Activated CD8-positive, alpha-beta memory T cell treated with anti-CD3 and anti-CD28 coated beads, Interleukin-2, amount 50 U/mL, for 1 hour (primary cell): ENCODE measurements at regions not wholly inside any gene's neighbourhood (a gene's known extent, or its start where the extent isn't known, plus 50 kb on each side); places are given as distances from the start of the nearest gene placed in this dataset.

ENCODE experiments used
- DNase-seq: peaks from one replicate; pipeline ENCODE4 v3.0.0-alpha.2; 2020; ENCODE audit errors: extremely low read depth

DNA sequence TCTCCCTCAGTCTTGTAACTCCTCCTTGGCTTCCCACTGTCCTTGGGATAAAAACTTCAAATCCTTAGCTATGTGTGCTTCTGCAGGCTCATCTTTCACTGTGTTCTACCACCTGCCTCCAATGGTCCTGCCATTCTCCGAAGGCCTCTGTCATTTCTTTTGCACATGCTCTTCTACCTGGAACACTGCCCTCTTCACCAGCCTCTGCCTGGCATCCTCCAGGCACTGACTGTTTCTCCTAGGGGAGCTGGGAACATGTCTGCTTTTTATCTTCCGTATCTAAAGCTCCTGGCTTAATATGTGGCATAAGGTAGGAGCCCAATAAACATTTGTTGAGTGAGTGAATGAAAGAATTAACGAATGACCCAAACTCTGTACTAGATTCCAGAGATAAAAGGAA lies 603.3 kb upstream of the TMEM132C start:
- no peak for DNase-seq

DNA sequence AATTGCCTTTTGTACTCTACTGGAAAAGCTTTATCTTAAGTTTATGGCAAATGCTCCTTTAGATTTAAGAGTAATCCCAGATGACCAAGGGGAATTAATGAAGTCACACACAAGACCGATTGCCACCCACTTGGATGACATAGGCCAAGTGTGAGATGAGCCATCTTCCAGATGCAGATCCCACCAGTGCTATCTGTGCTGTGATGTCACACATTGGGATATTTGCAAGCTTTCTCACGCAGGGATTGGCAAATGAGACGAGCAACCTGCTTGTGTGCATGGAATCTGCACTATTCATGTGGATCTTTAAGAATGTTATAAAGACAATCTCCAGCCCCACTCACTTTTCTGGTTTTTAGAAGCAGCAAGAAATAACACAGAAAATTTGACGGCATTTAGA lies 602.1 kb upstream of the TMEM132C start:
- DNase-seq = no peak

DNA sequence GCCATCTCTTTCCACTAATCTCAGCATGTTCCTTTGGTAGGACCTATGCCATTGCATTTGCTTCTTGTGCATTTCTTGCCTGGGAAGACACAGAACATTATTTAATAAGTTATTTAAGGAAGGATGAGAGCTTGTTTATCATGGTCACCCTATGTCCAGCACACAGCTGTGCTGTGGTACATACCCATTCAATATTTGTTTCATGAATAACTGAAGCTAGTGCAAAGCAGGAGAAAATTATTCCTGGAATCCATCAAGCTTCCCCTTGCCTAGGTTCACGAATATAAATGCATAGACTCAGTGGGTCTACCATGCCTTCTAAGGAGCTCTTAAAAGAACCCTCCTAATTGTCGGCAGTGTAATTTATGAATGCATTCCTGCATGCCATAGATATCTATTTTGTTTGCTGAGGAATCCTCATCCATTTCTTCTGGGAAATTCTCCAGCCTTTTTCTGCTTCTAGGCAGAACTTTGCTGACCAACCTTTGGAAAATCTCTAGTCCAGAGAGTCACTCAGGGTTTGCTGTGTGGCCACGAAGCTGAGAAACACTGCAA lies 599.8 kb upstream of the TMEM132C start:
- no peak for DNase-seq

DNA sequence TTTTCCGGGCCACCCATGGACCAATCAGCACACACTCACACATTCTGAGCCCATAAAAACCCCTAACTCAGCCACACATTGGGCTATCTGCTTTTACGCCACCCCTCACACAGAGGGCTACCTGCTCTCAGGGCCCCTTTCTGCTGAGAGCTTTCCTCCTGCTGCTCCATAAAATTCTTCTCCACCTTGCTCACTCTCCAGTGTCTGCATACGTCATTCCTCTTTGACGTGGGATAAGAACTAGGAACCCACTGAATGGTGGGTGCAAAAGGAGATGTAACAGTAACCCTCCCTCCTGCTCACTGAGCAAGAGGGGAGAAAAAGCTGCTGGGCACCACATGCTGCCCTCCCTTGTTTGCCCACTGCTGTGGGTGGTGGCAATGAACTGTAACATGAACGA lies 596.7 kb upstream of the TMEM132C start:
- DNase-seq = no peak

DNA sequence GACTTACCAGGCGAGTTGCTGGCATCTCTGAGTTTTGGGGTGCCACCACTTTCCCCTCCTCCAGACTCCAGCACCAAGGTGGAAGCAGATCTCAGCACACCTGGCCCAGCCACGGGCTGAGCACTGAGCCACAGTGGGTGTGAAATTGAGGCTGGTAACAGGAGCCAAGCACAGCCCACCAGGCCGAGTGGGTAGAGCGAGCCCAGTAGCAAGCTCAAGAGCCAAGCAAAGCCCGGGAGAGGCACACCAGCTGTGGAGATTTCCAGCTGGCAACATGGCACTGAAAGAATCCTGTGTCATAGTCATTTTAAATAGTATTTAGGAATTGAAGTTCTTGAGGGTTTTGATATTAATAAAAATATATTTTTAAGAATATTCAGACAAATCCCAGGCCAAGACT lies 596.2 kb upstream of the TMEM132C start:
- DNase-seq = no peak

DNA sequence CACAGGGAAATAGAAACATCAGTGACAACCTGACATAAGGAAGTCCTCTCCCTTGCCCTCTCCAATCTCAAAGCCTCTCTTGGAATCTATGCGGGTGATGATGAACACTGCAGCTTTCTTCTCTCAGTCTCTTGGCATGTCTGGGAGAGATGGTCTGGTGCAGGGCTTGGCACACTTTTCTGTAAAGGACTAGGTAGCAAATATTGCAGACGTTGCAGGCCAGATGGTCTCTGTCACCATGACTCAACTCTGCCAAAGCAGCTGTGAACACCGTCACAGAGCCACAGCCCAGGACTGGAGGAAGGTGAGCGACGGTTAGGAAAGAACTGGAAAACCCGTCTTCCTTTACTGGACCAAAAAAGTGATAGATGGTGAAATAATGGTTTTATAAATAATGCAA lies 591.0 kb upstream of the TMEM132C start:
- DNase-seq = no peak

DNA sequence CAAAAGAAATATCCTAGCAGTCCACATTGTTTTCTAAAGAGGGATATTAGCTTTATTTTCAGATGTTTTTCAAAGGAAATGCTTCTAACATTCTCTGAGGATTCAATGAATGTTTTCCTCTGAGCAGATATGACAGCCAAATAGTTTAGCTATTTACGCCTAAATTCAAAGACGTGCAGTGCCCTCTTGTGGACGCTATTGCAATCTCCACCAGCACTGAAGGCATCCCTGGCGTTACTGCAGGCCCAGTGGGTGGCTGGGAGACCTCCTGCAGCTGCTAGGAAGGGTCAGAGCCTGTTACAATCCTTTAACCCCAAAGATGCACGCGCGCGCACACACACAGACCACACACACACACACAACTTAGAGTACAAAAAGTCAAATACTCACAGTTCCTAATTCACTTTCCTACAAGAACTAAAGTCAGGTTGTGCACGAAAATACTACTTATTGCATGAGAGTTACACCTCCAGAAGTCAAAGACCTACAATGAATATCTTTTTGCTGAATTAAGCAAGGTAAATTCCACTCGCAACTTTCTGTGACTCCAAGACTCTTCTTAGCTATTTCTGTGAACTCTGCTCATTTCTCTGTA lies 589.3 kb upstream of the TMEM132C start:
- no peak for DNase-seq

DNA sequence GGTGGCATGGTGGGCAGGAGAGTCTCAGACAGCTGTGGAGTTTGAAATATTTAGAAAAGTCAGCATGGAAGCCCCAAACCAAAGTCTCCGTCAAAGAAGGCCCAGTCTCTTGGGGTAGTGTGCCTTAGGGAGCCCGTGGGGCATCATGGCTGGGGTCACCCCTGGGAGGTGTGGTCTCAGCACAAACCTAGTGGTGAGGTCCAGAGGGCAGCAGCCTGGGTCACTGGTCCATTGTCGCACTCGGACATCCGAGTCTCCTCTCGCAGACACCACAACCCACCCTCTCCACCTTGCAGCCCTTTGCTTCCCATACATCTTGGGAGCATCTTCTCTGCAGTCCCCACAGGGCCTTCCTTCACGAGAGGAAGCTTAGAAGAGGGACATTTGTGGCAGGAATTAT lies 588.0 kb upstream of the TMEM132C start:
- no peak for DNase-seq

DNA sequence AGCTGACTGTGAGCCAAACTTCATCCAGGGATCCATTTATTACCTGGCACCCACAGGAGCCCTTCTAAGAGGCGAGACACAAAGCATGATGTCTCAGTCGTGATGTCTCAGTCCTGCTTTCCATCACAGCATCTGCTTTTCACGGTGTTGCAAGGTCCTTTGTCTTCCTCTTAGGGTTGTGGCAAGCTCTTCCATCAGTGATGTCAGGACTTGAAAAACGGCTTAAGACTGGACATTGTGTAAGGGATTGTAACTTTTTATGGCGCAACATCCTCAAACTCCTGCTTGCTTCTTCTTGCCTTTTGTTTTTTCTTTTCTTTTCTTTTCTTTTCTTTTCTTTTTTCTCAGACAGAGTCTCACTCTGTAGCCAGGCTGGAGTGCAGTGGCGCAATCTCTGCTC lies 586.5 kb upstream of the TMEM132C start:
- no peak for DNase-seq

DNA sequence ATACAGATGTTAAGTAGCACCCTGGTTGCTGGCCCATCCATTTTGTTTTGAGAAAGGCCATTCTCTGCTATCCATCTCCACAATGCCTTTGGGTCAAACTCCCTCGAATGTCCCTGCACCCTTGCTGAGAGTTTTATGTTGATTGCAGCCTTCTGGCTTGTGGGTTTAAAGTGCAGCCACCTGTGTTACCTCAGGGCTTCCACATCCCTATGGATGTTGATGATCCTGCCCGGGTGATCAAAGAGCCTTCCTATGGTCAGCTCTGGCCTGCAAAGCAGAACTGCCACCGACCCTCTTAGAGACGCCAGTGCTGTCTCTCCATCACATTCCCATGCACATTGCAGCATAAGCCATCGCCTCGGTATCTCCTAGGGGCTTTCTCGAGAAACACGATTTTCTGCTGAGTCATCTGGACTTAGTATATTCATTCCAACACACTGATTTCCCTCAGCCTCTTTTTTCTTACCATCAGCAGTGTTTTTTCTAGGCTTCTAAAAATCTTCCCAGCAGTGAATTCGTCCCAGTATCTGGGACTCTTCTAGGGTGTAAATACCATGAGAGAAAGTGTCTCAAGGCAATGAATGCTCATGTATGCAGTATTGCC lies 585.7 kb upstream of the TMEM132C start:
- no peak for DNase-seq

DNA sequence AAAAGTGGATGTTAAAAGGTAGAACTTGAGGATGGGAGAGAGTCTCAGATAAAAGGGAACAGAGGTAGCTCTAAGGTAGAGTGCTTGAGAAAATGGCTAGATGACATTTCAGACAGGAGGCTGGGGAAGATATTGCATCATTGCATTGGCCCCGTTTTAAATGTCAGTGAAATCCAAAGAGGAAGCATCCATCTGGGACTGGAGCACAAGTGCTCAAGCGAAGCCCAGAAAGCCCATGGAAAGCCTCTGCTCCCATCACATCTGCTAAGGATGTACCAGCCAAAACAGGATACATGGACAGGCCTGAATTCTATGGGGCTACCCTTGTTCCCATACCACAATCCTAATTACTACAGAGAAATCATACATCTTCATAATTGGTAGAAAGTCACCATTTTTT lies 581.5 kb upstream of the TMEM132C start:
- DNase-seq = no peak

DNA sequence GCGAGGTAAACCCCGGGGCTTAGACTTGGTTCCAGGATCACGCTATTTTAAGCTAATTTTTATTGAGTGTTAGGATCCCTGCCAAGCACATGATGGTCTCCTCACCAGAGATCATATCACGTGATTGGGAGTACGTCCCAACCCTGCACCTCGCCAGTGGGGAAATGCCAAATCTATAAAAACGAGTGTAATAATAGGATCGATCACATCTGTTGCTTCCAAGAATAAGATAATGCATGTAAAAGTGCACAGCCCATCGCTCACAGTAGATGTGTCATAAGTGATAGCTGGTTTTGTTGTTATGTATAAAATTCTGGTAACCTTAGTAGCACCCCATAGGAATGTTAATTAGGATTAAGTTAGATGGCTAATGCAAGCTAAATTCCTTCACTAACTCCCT lies 581.0 kb upstream of the TMEM132C start:
- DNase-seq = no peak

DNA sequence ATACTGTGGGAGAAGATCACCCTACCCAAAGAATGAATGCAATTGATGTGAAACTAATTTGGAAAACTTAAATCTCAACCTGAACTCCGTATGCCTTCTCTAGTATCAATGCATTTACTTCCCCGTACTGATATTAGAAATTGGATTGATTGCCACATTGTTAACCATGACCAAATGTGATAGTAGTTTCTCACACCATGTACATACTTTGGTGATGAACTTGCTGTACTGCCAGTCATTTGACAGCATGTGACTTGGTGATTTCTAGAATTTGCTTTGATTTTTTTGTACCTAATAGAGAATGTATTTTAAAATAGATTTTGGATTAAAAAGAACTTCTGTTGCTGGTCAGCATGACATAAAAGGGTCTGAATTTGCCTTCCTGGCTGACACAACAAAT lies 579.8 kb upstream of the TMEM132C start:
- DNase-seq = no peak

DNA sequence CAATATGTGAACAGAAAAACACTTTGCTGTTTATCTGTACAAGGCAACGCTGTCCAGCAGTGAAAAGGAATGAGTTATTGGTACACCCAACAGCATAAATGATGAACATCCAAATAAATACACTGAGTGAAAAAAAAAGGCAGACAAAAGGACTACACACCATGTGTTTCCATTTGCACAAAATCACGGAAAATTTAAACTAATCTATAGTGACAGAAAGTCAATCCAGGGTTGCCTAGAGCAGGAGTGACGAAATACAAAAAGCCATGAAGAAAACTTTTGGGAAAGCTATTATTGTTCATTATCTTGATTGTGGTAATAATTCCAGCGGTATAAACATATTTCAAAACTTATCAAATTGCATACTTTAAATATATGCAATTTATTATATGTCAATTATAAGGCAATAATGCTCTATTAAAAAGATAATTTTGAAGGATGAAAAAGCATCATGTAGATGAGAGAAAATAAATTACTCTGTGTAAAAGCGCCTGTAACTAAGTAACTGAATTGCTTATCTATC lies 578.0 kb upstream of the TMEM132C start:
- DNase-seq = no peak

DNA sequence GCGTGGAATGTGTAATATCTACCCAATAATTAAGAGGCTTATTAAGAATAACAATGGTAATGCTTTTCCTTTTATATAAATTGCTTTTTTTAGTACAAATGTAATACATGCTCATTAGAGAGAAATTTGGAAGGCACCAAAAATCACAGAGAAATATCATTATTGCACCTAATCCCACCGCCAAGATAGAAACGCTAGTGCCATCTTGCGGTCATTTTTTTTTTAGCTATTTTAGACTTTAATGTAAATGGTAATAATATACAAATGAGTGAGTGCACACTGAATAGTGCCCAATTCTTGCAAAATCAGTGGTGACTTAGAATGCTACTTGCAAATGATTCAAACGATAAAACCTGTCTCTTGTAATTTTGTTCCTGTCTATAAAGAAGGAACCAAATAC lies 576.8 kb upstream of the TMEM132C start:
- DNase-seq = no peak

DNA sequence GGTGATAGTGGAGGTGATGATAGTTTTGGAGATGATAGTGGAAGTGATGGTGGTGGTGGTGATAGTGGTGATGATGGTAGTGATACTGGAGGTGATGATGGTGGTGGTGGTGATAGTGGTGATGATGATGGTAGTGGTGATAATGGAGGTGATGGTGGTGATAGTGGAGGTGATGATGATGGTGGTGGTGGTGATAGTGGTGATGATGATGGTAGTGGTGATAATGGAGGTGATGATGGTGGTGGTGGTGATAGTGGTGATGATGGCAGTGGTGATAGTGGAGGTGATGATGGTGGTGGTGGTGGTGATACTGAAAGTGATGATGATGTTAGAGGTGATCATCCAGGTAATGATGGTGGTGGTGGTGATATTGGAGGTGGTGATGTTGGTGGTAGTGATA lies 570.0 kb upstream of the TMEM132C start:
- DNase-seq = no peak

DNA sequence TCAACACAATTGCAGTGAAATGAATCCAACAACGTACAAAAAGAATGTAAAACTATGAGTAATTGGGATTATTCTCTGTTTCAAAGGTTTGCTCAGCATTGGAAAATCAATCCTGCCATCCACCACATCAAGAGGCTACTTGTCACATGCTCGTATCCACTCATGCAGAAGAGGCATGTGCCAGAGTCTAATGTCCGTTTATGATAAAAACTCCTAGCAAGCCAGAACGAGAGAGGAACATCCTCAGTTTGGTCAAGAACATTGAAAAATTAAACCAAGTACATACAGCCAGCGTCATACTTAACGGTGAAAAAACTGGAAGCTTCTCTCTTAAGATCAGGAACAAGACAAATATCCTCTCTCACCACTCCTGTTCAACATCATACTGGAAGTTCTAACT lies 563.9 kb upstream of the TMEM132C start:
- no peak for DNase-seq

DNA sequence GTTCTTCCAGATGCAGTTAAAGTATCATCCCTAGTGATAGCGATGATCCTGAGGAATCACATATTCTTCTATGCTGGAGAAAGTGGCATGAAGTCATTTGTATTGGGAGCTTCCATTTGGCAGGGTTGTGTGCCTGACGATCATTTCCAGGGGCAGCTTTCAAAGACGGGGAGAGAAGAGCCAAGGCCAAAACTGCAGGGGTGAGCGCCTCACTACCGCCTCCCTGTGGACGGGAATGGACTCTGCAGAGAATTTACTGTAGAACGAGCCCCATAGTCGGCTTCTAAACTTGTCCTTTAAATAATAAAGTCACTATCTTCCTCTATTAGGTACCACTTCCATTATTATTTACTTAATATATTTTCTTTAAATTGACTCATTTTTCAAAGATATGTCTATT lies 555.9 kb upstream of the TMEM132C start:
- DNase-seq = no peak

DNA sequence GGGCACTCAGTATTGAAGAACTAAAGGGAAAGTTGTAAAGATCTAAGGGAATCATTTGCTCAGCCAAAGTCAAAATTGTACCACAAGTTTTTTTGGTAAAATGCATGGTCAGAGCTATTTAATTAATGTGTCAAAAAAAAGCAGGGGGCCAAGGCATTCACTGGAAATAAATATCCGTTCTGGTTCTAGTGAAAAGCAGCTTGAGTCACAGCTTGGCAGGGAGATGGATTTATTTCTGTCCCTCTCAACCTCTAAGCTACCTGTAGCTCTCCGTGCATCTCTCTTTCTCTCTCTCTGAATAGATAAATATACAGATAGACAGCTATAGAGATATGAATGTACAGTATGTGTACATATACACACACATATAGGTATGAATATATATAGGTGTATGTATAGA lies 554.4 kb upstream of the TMEM132C start:
- DNase-seq = no peak

DNA sequence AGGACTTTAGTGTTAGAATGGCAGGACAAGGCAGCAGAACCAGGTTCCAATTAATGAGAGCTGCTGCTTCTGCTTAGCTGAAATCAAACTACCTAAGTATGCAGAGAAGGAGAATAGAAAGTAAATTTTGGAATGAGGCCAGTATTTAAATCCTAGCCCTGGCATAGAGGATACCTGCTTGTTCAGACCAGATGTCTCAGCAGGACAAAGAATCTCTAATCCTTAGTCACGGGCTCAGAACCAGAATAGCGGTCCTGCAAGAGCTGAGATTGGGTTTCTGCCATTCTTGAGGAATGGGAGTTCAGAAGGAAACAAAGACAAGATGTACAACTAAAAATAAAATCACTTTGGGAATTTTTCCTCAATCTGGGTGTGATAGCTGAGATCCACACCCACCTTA lies 550.8 kb upstream of the TMEM132C start:
- no peak for DNase-seq

DNA sequence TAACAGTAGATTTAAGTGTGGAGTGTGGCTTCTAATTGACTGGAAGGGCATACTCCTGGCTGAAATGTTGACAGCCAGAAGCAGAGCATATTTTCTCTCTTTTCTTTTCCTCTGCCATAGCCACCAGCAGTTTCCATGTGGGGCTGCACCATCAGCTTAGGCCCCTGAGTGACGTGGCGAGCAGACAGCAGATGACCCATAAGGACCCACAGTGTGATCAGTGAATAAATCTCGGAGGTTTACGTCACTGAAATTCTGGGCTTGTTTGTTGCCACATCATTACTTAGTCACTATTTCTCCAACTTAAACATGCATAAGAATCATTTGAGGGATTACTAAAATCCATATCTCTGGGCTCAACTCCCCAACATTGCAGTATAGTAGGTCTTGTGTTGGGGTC lies 549.7 kb upstream of the TMEM132C start:
- no peak for DNase-seq

DNA sequence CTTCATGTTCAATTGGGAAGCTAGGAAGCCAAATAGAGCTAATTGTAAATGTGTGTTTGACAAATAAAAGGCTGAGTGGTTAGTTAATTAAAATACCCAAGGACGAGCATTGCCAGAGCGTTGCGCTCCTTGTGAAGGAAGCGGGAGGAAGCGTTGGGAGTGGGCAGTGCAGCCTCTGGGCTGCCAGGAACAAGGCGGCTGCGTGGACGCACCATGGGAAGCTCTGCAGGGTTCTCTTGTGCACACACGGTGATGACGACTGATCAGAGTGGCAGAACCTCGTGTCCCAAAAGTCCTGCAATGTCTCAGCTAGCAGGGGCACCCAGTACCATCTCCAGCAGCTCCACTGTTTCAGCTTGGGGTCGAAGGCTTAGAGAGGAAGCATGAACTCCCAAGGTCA lies 546.6 kb upstream of the TMEM132C start:
- no peak for DNase-seq

DNA sequence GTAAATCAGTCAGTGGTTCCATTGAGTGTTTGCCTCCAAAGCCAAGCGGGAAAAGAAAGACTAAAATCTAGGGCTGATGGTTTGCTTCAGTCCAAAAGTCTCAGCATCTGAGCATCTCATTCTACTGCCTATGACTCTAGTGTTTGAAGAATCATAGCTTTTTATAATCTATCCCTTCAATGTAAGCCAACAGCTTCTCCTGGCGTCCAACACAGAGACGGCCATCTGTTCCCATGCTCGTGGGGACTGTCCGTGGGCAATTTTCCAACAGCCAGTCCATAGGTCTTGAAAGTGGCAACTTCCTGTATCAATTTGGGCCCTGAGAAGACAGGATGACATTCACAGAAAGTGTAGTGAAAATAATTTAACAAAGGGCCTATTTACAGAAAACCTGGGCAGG lies 544.4 kb upstream of the TMEM132C start:
- no peak for DNase-seq

DNA sequence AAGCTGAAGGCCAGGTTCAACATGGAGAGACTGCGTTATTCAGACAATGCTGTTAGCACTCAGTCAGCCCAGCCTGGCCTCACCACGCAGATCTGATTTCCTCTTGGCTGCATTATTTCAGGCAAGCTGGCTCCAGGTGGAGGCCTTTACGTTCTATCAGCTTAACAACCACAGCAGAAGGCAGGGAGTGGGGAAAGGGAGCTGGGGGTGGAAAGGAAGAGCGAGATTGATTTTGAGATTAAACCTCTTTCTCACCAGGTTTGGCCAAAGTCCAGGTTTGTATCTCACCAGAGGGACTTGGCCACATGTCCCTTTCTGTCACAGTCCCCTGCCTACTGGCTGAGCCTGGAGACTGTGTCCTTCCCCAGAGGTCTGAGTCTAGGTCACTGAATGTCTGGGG lies 543.7 kb upstream of the TMEM132C start:
- DNase-seq = no peak
